Activated naive CD4-positive, alpha-beta T cell treated with anti-CD3 and anti-CD28 coated beads for 36 hours (primary cell): ENCODE measurements at regions not wholly inside any gene's neighbourhood (a gene's known extent, or its start where the extent isn't known, plus 50 kb on each side); places are given as distances from the start of the nearest gene placed in this dataset.

Experiments
- CTCF ChIA-PET: fragments of 350-600 bp; sonication (Branson Sonifier 250); formaldehyde crosslinking; loops from one replicate; lab custom pipeline; 2021; ENCODE audit warnings: antibody characterized with exemption; lab: Charles Lee
- DNase-seq: peaks from one replicate; pipeline ENCODE4 v3.0.0-alpha.2; 2020
- H3K27ac Mint-ChIP-seq: one replicate; pipeline ENCODE4 v1.8.0; 2021; ENCODE audit warnings: mild to moderate bottlenecking, mixed read lengths
- H3K27me3 Mint-ChIP-seq: one replicate; pipeline ENCODE4 v1.8.0; 2021; ENCODE audit warnings: low read depth, mixed read lengths
- H3K36me3 Mint-ChIP-seq: one replicate; pipeline ENCODE4 v1.8.0; 2021; ENCODE audit warnings: low read depth, mixed read lengths
- H3K4me1 Mint-ChIP-seq: one replicate; pipeline ENCODE4 v1.8.0; 2021; ENCODE audit warnings: low read depth, mixed read lengths
- H3K4me3 Mint-ChIP-seq: one replicate; pipeline ENCODE4 v1.8.0; 2021; ENCODE audit warnings: mild to moderate bottlenecking, moderate library complexity, mixed read lengths
- H3K9me3 Mint-ChIP-seq: one replicate; pipeline ENCODE4 v1.8.0; 2021; ENCODE audit warnings: mixed read lengths
- intact Hi-C: fragments of 100-400 bp; cut with micrococcal nuclease; formaldehyde crosslinking; loops from one replicate; pipeline ENCODE4 v1.15.1; 2023

- Mint-ChIP-seq H3K27me3 (no peaks in the 10 kb centered on the region), H3K9me3 (peaks cover 3% of the 10 kb centered on the region), H3K4me1 (no peaks in the 10 kb centered on the region), H3K27ac (no peak overlapping the region), H3K4me3 (no peak overlapping the region), H3K36me3 (no peaks in the 10 kb centered on the region)
- intact Hi-C loops = no loop called here
- CTCF ChIA-PET = no interaction called here
- no peak for DNase-seq
These were observed 103.8 kb upstream of the TOX3 start for GRCh38 chr16:52650789-52651188.

- DNase-seq = no peak
- Mint-ChIP-seq H3K4me3 (no peak overlapping the region), H3K9me3 (peaks cover 3% of the 10 kb centered on the region), H3K4me1 (no peaks in the 10 kb centered on the region), H3K36me3 (no peaks in the 10 kb centered on the region), H3K27me3 (no peaks in the 10 kb centered on the region), H3K27ac (no peak overlapping the region)
- intact Hi-C loops = no loop called here
- CTCF ChIA-PET = no interaction called here
These were observed 103.4 kb upstream of the TOX3 start for GRCh38 chr16:52650318-52650717.

GRCh38 chr16:52649870-52650269 lies 102.9 kb upstream of the TOX3 start:
- Mint-ChIP-seq H3K36me3 (no peaks in the 10 kb centered on the region), H3K27me3 (no peaks in the 10 kb centered on the region), H3K9me3 (peaks cover 3% of the 10 kb centered on the region), H3K27ac (no peak overlapping the region), H3K4me1 (no peaks in the 10 kb centered on the region), H3K4me3 (no peak overlapping the region)
- DNase-seq = no peak
- CTCF ChIA-PET = no interaction called here
- intact Hi-C loops = no loop called here

- no peaks in the 10 kb centered on the region for H3K36me3 Mint-ChIP-seq
These were observed 100.6 kb upstream of the TOX3 start for GRCh38 chr16:52647588-52647987.

GRCh38 chr16:52643006-52643405 lies 96.1 kb upstream of the TOX3 start:
- CTCF ChIA-PET = no interaction called here
- H3K27ac Mint-ChIP-seq = no peak overlapping the region
- H3K27me3 Mint-ChIP-seq = no peaks in the 10 kb centered on the region
- no peak for DNase-seq
- no peaks in the 10 kb centered on the region for H3K4me1 Mint-ChIP-seq
- H3K4me3 Mint-ChIP-seq = no peak overlapping the region
- intact Hi-C loops = no loop called here
- peaks cover 3% of the 10 kb centered on the region for H3K9me3 Mint-ChIP-seq
- H3K36me3 Mint-ChIP-seq = no peaks in the 10 kb centered on the region

More at GRCh38 chr16:52647588-52647987, 100.6 kb upstream of the TOX3 start:
- no peak overlapping the region for H3K27ac Mint-ChIP-seq
- H3K9me3 Mint-ChIP-seq = peaks cover 4% of the 10 kb centered on the region
- CTCF ChIA-PET = no interaction called here
- no peaks in the 10 kb centered on the region for H3K4me1 Mint-ChIP-seq
- DNase-seq = no peak
- no peak overlapping the region for H3K4me3 Mint-ChIP-seq
- intact Hi-C loops = no loop called here
- no peaks in the 10 kb centered on the region for H3K27me3 Mint-ChIP-seq

GRCh38 chr16:52634528-52634927 lies 87.6 kb upstream of the TOX3 start:
- no peak for DNase-seq
- Mint-ChIP-seq H3K27ac (no peak overlapping the region), H3K4me3 (no peak overlapping the region), H3K36me3 (no peaks in the 10 kb centered on the region), H3K9me3 (peaks cover 10% of the 10 kb centered on the region), H3K27me3 (no peaks in the 10 kb centered on the region), H3K4me1 (no peaks in the 10 kb centered on the region)
- intact Hi-C loops = no loop called here
- CTCF ChIA-PET = no interaction called here

GRCh38 chr16:52634104-52634503 lies 87.2 kb upstream of the TOX3 start:
- CTCF ChIA-PET = no interaction called here
- Mint-ChIP-seq H3K4me1 (no peaks in the 10 kb centered on the region), H3K9me3 (peaks cover 10% of the 10 kb centered on the region), H3K27me3 (no peaks in the 10 kb centered on the region), H3K27ac (no peak overlapping the region), H3K36me3 (no peaks in the 10 kb centered on the region), H3K4me3 (no peak overlapping the region)
- no peak for DNase-seq
- intact Hi-C loops = no loop called here

GRCh38 chr16:52633230-52633629 lies 86.3 kb upstream of the TOX3 start:
- Mint-ChIP-seq H3K27me3 (no peaks in the 10 kb centered on the region), H3K4me3 (no peak overlapping the region), H3K36me3 (no peaks in the 10 kb centered on the region), H3K4me1 (no peaks in the 10 kb centered on the region), H3K27ac (no peak overlapping the region), H3K9me3 (peaks cover 10% of the 10 kb centered on the region)
- DNase-seq = no peak
- CTCF ChIA-PET = no interaction called here
- intact Hi-C loops = no loop called here

- H3K36me3 Mint-ChIP-seq = no peaks in the 10 kb centered on the region
- CTCF ChIA-PET = no interaction called here
- no peak overlapping the region for H3K4me3 Mint-ChIP-seq
- H3K9me3 Mint-ChIP-seq = peaks cover 10% of the 10 kb centered on the region
- intact Hi-C loops = no loop called here
- no peak for DNase-seq
- H3K27ac Mint-ChIP-seq = no peak overlapping the region
- no peaks in the 10 kb centered on the region for H3K27me3 Mint-ChIP-seq
- no peaks in the 10 kb centered on the region for H3K4me1 Mint-ChIP-seq
These were observed 84.8 kb upstream of the TOX3 start for GRCh38 chr16:52631711-52632110.

GRCh38 chr16:52630711-52631110 lies 83.8 kb upstream of the TOX3 start:
- no peaks in the 10 kb centered on the region for H3K36me3 Mint-ChIP-seq
- CTCF ChIA-PET = no interaction called here

GRCh38 chr16:52629296-52629695 lies 82.4 kb upstream of the TOX3 start:
- no peaks in the 10 kb centered on the region for H3K4me1 Mint-ChIP-seq
- DNase-seq = no peak
- H3K36me3 Mint-ChIP-seq = no peaks in the 10 kb centered on the region
- CTCF ChIA-PET = no interaction called here
- H3K4me3 Mint-ChIP-seq = no peak overlapping the region
- H3K27me3 Mint-ChIP-seq = no peaks in the 10 kb centered on the region
- peaks cover 7% of the 10 kb centered on the region for H3K9me3 Mint-ChIP-seq
- no peak overlapping the region for H3K27ac Mint-ChIP-seq
- intact Hi-C loops = no loop called here

More at GRCh38 chr16:52630711-52631110, 83.8 kb upstream of the TOX3 start:
- Mint-ChIP-seq H3K4me3 (no peak overlapping the region), H3K4me1 (no peaks in the 10 kb centered on the region), H3K27me3 (no peaks in the 10 kb centered on the region), H3K27ac (no peak overlapping the region), H3K9me3 (peaks cover 7% of the 10 kb centered on the region)
- DNase-seq = no peak
- intact Hi-C loops = no loop called here

GRCh38 chr16:52624891-52625290 lies 77.9 kb upstream of the TOX3 start:
- Mint-ChIP-seq H3K27ac (no peak overlapping the region), H3K36me3 (no peaks in the 10 kb centered on the region), H3K9me3 (no peaks in the 10 kb centered on the region), H3K27me3 (no peaks in the 10 kb centered on the region), H3K4me1 (no peaks in the 10 kb centered on the region), H3K4me3 (no peak overlapping the region)
- DNase-seq = no peak
- intact Hi-C loops = no loop called here
- CTCF ChIA-PET = no interaction called here

- Mint-ChIP-seq H3K4me3 (no peak overlapping the region), H3K36me3 (no peaks in the 10 kb centered on the region), H3K9me3 (peaks cover 2% of the 10 kb centered on the region), H3K27me3 (no peaks in the 10 kb centered on the region), H3K27ac (no peak overlapping the region), H3K4me1 (no peaks in the 10 kb centered on the region)
- no peak for DNase-seq
- intact Hi-C loops = no loop called here
- CTCF ChIA-PET = no interaction called here
These were observed 74.7 kb upstream of the TOX3 start for GRCh38 chr16:52621651-52622050.
